ENCODE measurements at regions not wholly inside any gene's neighbourhood (a gene's known extent, or its start where the extent isn't known, plus 50 kb on each side); places are given as distances from the start of the nearest gene placed in this dataset.
"Not testable (repeated sequence)": the region's sequence is repeated elsewhere in the genome, so short reads cannot be mapped to it uniquely, and the experiment has no call there.

- no peak for FAIRE-seq
Measured at GRCh38 chr6:76671751-76672150, 599.3 kb upstream of the IMPG1 start.

GRCh38 chr6:76644231-76644630 is 571.8 kb upstream of the IMPG1 start:
- no peak for FAIRE-seq

GRCh38 chr6:76639941-76640340 is 567.5 kb upstream of the IMPG1 start:
- no peak for FAIRE-seq

- FAIRE-seq, result no peak
Measured at GRCh38 chr6:76634695-76635094, 562.2 kb upstream of the IMPG1 start.

GRCh38 chr6:76633259-76633658 is 560.8 kb upstream of the IMPG1 start:
- FAIRE-seq, result no peak

GRCh38 chr6:76631622-76632021 is 559.2 kb upstream of the IMPG1 start:
- FAIRE-seq, result no peak

- no peak for FAIRE-seq
Measured at GRCh38 chr6:76615395-76615794, 542.9 kb upstream of the IMPG1 start.

GRCh38 chr6:76612954-76613353 is 540.5 kb upstream of the IMPG1 start:
- no peak for FAIRE-seq

GRCh38 chr6:76609160-76609559 is 536.7 kb upstream of the IMPG1 start:
- FAIRE-seq, result no peak

- no peak for FAIRE-seq
Measured at GRCh38 chr6:76594109-76594508, 521.6 kb upstream of the IMPG1 start.

- no peak for FAIRE-seq
Measured at GRCh38 chr6:76593668-76594067, 521.2 kb upstream of the IMPG1 start.

GRCh38 chr6:76592566-76592965 is 520.1 kb upstream of the IMPG1 start:
- no peak for FAIRE-seq

GRCh38 chr6:76587271-76587670 is 514.8 kb upstream of the IMPG1 start:
- FAIRE-seq, result no peak

GRCh38 chr6:76584121-76584520 is 511.7 kb upstream of the IMPG1 start:
- FAIRE-seq, result no peak

- no peak for FAIRE-seq
Measured at GRCh38 chr6:76578746-76579145, 506.3 kb upstream of the IMPG1 start.

- FAIRE-seq, result no peak
Measured at GRCh38 chr6:76574746-76575145, 502.3 kb upstream of the IMPG1 start.

- FAIRE-seq, result no peak
Measured at GRCh38 chr6:76565932-76566331, 493.5 kb upstream of the IMPG1 start.

GRCh38 chr6:76562371-76562770 is 489.9 kb upstream of the IMPG1 start:
- not testable (repeated sequence) for FAIRE-seq

- peak; percentile 69 for FAIRE-seq
Measured at GRCh38 chr6:76560851-76561755, 488.6 kb upstream of the IMPG1 start.

- FAIRE-seq, result no peak
Measured at GRCh38 chr6:76553256-76553655, 480.8 kb upstream of the IMPG1 start.

GRCh38 chr6:76552268-76552667 is 479.8 kb upstream of the IMPG1 start:
- no peak for FAIRE-seq

- no peak for FAIRE-seq
Measured at GRCh38 chr6:76533661-76534060, 461.2 kb upstream of the IMPG1 start.

GRCh38 chr6:76532647-76533046 is 460.2 kb upstream of the IMPG1 start:
- no peak for FAIRE-seq

GRCh38 chr6:76518443-76518842 is 446.0 kb upstream of the IMPG1 start:
- no peak for FAIRE-seq

GRCh38 chr6:76516924-76517323 is 444.5 kb upstream of the IMPG1 start:
- FAIRE-seq, result no peak

Measured in endometrium (tissue), 2 donors.